Right lobe of liver (tissue), 6 donors: ENCODE measurements at regions not wholly inside any gene's neighbourhood (a gene's known extent, or its start where the extent isn't known, plus 50 kb on each side); places are given as distances from the start of the nearest gene placed in this dataset.

Experiments
- ATAC-seq, 4 donors: fragments of 200-7000 bp; cut with Tn5 transposase; one replicate each; pipeline ENCODE4 v1.9.1; 2020; ENCODE audit warnings: mild to moderate bottlenecking in 4 of 4, moderate library complexity in 4 of 4
- DNase-seq, 3 donors: peaks; one replicate each; pipeline ENCODE4 v3.0.0-alpha.2; 2020
- H3K27ac ChIP-seq, 3 donors: fragments of 200-600 bp; one replicate each; pipeline ENCODE4 v1.8.0; 2022
- H3K27me3 ChIP-seq, 2 donors: fragments of 200-600 bp; one replicate each; pipeline ENCODE4 v1.8.0; 2022
- H3K36me3 ChIP-seq, 4 donors: fragments of 200-600 bp; sonication (generic) in 1 of 4; one replicate each; pipeline versions ENCODE4 v1.5.1 to v1.8.0; 2017 to 2022; ENCODE audit warnings: control low read depth in 1 of 4
- H3K4me1 ChIP-seq, 4 donors: fragments of 200-600 bp; sonication (generic) in 1 of 4; one replicate each; pipeline versions ENCODE4 v1.5.1 to v1.8.0; 2017 to 2022; ENCODE audit warnings: control low read depth in 1 of 4
- H3K4me3 ChIP-seq, 3 donors: fragments of 200-600 bp; one replicate each; pipeline ENCODE4 v1.8.0; 2022
- H3K9me3 ChIP-seq, 4 donors: fragments of 200-600 bp; sonication (generic) in 1 of 4; one replicate each; pipeline versions ENCODE4 v1.5.1 to v1.8.0; 2017 to 2022; ENCODE audit warnings: control low read depth in 1 of 4
- CTCF ChIP-seq, 4 donors: fragments of 200-600 bp in 3 of 4; fragments of 450-650 bp in 1 of 4; IDR thresholded peaks; one replicate each; pipeline versions ENCODE4 v1.5.1 to v1.8.0; 2016 to 2022; ENCODE audit warnings: antibody characterized with exemption in 4 of 4, mild to moderate bottlenecking in 2 of 4
- POLR2A ChIP-seq: fragments of 450-650 bp; IDR thresholded peaks from one replicate; pipeline ENCODE4 v1.6.1; 2017; ENCODE audit warnings: antibody characterized with exemption, mild to moderate bottlenecking
- WGBS: methylation state at CpG from one replicate; pipeline ENCODE4 v1.1.6; 2018; ENCODE audit warnings: low coverage, low lambda C conversion rate; ENCODE audit not compliant: insufficient coverage; ENCODE audit errors: missing lambda C conversion rate; 5-methylcytosine and 5-hydroxymethylcytosine counted together
- intact Hi-C, 2 donors: fragments of 100-400 bp; cut with DNase I; formaldehyde crosslinking; loops; one replicate each; pipeline versions ENCODE4 v1.11.2 to v1.14.1; 2022
- donor health status: DM: no; HTN: yes; CAD: no.
- donor health status: DM: no; HTN: no; CAD: no.
- donor health status: DM: no; HTN: no; CAD: no.
- donor health status: DM: no; HTN: yes; CAD: no.
- donor health status: DM: no; HTN: yes; CAD: no.

- intact Hi-C loops: no loop called here
- H3K27me3 ChIP-seq: no peaks in the 10 kb centered on the region
- H3K36me3 ChIP-seq: no peaks in the 10 kb centered on the region
- H3K9me3 ChIP-seq: no peaks in the 10 kb centered on the region
- no peak overlapping the region for H3K27ac ChIP-seq
- DNase-seq (no peak), ATAC-seq (no peak)
- TF ChIP-seq POLR2A (no peak), CTCF (IDR thresholded peaks at IDR 0.05) (no peak)
- H3K4me1 ChIP-seq: no peaks in the 10 kb centered on the region
- H3K4me3 ChIP-seq: no peak overlapping the region
Observed at GRCh38 chr3:31008994-31009393, 114.5 kb upstream of the GADL1 start.

- Histone ChIP-seq H3K4me3 (no peak overlapping the region), H3K27ac (no peak overlapping the region), H3K27me3 (no peaks in the 10 kb centered on the region), H3K36me3 (no peaks in the 10 kb centered on the region), H3K4me1 (no peaks in the 10 kb centered on the region), H3K9me3 (no peaks in the 10 kb centered on the region)
- intact Hi-C loops: no loop called here
- ATAC-seq (peak in 1 of 4 donors; percentile 29), DNase-seq (no peak)
- TF ChIP-seq CTCF (IDR thresholded peaks at IDR 0.05): no peak
- no peak for TF ChIP-seq POLR2A
Observed at GRCh38 chr3:31009881-31010280, 115.4 kb upstream of the GADL1 start.

- no peak for DNase-seq
- H3K4me3 ChIP-seq: no peak overlapping the region
- WGBS: 24% methylated on average over 2 of the region's 2 CpGs
- no peaks in the 10 kb centered on the region for H3K36me3 ChIP-seq
- H3K27me3 ChIP-seq: no peaks in the 10 kb centered on the region
- no peaks in the 10 kb centered on the region for H3K9me3 ChIP-seq
- H3K4me1 ChIP-seq: no peaks in the 10 kb centered on the region
- ATAC-seq: no peak
- intact Hi-C loops: no loop called here
- H3K27ac ChIP-seq: no peak overlapping the region
- TF ChIP-seq POLR2A (no peak), CTCF (IDR thresholded peaks at IDR 0.05) (no peak)
Observed at GRCh38 chr3:31010491-31010890, 116.0 kb upstream of the GADL1 start.

- Histone ChIP-seq H3K27me3 (no peaks in the 10 kb centered on the region), H3K9me3 (no peaks in the 10 kb centered on the region), H3K4me1 (no peaks in the 10 kb centered on the region), H3K27ac (no peak overlapping the region), H3K36me3 (no peaks in the 10 kb centered on the region), H3K4me3 (no peak overlapping the region)
- intact Hi-C loops: no loop called here
- WGBS: 43% methylated on average over 2 of the region's 2 CpGs
- DNase-seq (peak in 1 of 3 donors; percentile 16), ATAC-seq (peak in 1 of 4 donors; percentile 56)
- TF ChIP-seq CTCF (IDR thresholded peaks at IDR 0.05): no peak
- TF ChIP-seq POLR2A: no peak
Observed at GRCh38 chr3:31011380-31011779, 116.9 kb upstream of the GADL1 start.

GRCh38 chr3:31013090-31013489, 118.6 kb upstream of the GADL1 start:
- Histone ChIP-seq H3K9me3 (no peaks in the 10 kb centered on the region), H3K27me3 (no peaks in the 10 kb centered on the region), H3K4me3 (no peak overlapping the region), H3K36me3 (no peaks in the 10 kb centered on the region), H3K4me1 (no peaks in the 10 kb centered on the region), H3K27ac (no peak overlapping the region)
- ATAC-seq: no peak
- no peak for TF ChIP-seq CTCF (IDR thresholded peaks at IDR 0.05)
- TF ChIP-seq POLR2A: no peak
- no peak for DNase-seq
- intact Hi-C loops: no loop called here
